Keratinocyte (primary cell): ENCODE measurements at regions not wholly inside any gene's neighbourhood (a gene's known extent, or its start where the extent isn't known, plus 50 kb on each side); places are given as distances from the start of the nearest gene placed in this dataset.
"Not testable (repeated sequence)": the region's sequence is repeated elsewhere in the genome, so short reads cannot be mapped to it uniquely, and the experiment has no call there.

Source experiments
- DNase-seq: peaks from one replicate; pipeline ENCODE4 v3.0.0-alpha.2; 2011; ENCODE audit warnings: low read depth, missing footprints, low spot score
- FAIRE-seq: peaks from 2 replicates; lab custom pipeline; 2011; peaks lifted over from hg19 to GRCh38; lab: Jason Lieb, UNC
- H2AFZ ChIP-seq: 2 replicates; pipeline ENCODE4 v1.6.0; 2012; ENCODE audit warnings: low read length, control low read depth, inconsistent platforms; ENCODE audit not compliant: control insufficient read depth
- H3K27ac ChIP-seq: 2 replicates; pipeline ENCODE4 v1.5.1; 2011; ENCODE audit warnings: low read length; ENCODE audit not compliant: control insufficient read depth, insufficient read depth
- H3K27me3 ChIP-seq: 3 replicates; pipeline ENCODE4 v1.6.0; 2011; ENCODE audit warnings: low read length; ENCODE audit not compliant: control insufficient read depth, insufficient read depth; ENCODE audit errors: extremely low read depth
- H3K36me3 ChIP-seq, 2 experiments: 2 replicates in 1 of 2; 3 replicates in 1 of 2; pipeline ENCODE4 v1.5.1; 2011; ENCODE audit warnings: low read length in 2 of 2, mild to moderate bottlenecking in 1 of 2; ENCODE audit not compliant: control insufficient read depth in 2 of 2, insufficient read depth in 2 of 2; ENCODE audit errors: extremely low read depth in 1 of 2
- H3K4me1 ChIP-seq: 3 replicates; pipeline ENCODE4 v1.5.1; 2011; ENCODE audit warnings: low read length; ENCODE audit not compliant: control insufficient read depth, insufficient read depth; ENCODE audit errors: extremely low read depth
- H3K4me2 ChIP-seq: 3 replicates; pipeline ENCODE4 v1.6.0; 2011; ENCODE audit warnings: low read depth, low read length; ENCODE audit not compliant: control insufficient read depth, insufficient read depth; ENCODE audit errors: extremely low read depth
- H3K4me3 ChIP-seq, 3 experiments: fragments of 200-600 bp in 1 of 3; sonication (generic) in 1 of 3; 2 replicates in 2 of 3; 3 replicates in 1 of 3; pipeline ENCODE4 v1.5.1; 2011 to 2016; ENCODE audit warnings: low read length in 3 of 3, mild to moderate bottlenecking in 3 of 3, control low read depth in 2 of 3, inconsistent platforms in 1 of 3, low read depth in 1 of 3, mixed read lengths in 1 of 3, mixed run types in 1 of 3, moderate library complexity in 1 of 3; ENCODE audit not compliant: control insufficient read depth in 2 of 3, insufficient read depth in 2 of 3; ENCODE audit errors: extremely low read depth in 1 of 3
- H3K79me2 ChIP-seq: 2 replicates; pipeline ENCODE4 v1.6.0; 2012; ENCODE audit warnings: low read length; ENCODE audit not compliant: control insufficient read depth, insufficient read depth
- H3K9ac ChIP-seq: 3 replicates; pipeline ENCODE4 v1.6.0; 2011; ENCODE audit warnings: low read length; ENCODE audit not compliant: control insufficient read depth, insufficient read depth; ENCODE audit errors: extremely low read depth
- H3K9me1 ChIP-seq: 3 replicates; pipeline ENCODE4 v1.6.0; 2011; ENCODE audit warnings: low read length; ENCODE audit not compliant: control insufficient read depth, insufficient read depth; ENCODE audit errors: extremely low read depth
- H3K9me3 ChIP-seq: 2 replicates; pipeline ENCODE4 v1.5.1; 2012; ENCODE audit warnings: low read depth, low read length; ENCODE audit not compliant: control insufficient read depth
- H4K20me1 ChIP-seq: 3 replicates; pipeline ENCODE4 v1.6.0; 2011; ENCODE audit warnings: low read length; ENCODE audit not compliant: control insufficient read depth, insufficient read depth; ENCODE audit errors: extremely low read depth
- CTCF ChIP-seq, 3 experiments: IDR thresholded peaks in 1 of 3; conservative IDR thresholded peaks in 1 of 3; optimal IDR thresholded peaks in 1 of 3; 2 replicates in 2 of 3; 3 replicates in 1 of 3; pipeline versions ENCODE3 to v1.5.1; 2011; ENCODE audit warnings: low read length in 3 of 3, mild to moderate bottlenecking in 3 of 3, moderate library complexity in 2 of 3, control low read depth in 1 of 3, inconsistent platforms in 1 of 3; ENCODE audit not compliant: insufficient read depth in 2 of 3; ENCODE audit errors: extremely low read depth in 1 of 3
- EZH2 ChIP-seq: IDR thresholded peaks from one replicate; pipeline ENCODE4 v1.6.1; 2012; ENCODE audit warnings: inconsistent platforms, mild to moderate bottlenecking, low read length, moderate library complexity
- dilution Hi-C: fragments of 300-500 bp; cut with MboI; formaldehyde crosslinking; loops from one replicate; pipeline ENCODE4 v1.7.0; 2020; ENCODE audit warnings: low sequenced_read_pairs; ENCODE audit not compliant: extremely low pct_ligation_motif_present

GRCh38 chr15:25251700-25252390 is 187.0 kb downstream of the UBE3A start:
- H3K4me1 ChIP-seq: no peaks in the 10 kb centered on the region
- DNase-seq (no peak), FAIRE-seq (no peak)
- H3K36me3 ChIP-seq: no peaks in the 10 kb centered on the region
- no peak overlapping the region for H3K4me3 ChIP-seq
- no peaks in the 10 kb centered on the region for H3K27me3 ChIP-seq
- no peak overlapping the region for H3K27ac ChIP-seq
- no peak for TF ChIP-seq CTCF (optimal IDR thresholded peaks at IDR 0.05 in 1 of 3, IDR thresholded peaks at IDR 0.05 in 1 of 3, conservative IDR thresholded peaks at IDR 0.05 in 1 of 3; ENCODE audit: extremely low read depth in 1 of 3, insufficient read depth in 2 of 3, low read length in 3 of 3)
- TF ChIP-seq EZH2: no peak
- no peaks in the 10 kb centered on the region for H3K79me2 ChIP-seq
- H3K4me2 ChIP-seq: no peak overlapping the region
- no peaks in the 10 kb centered on the region for H3K9me1 ChIP-seq
- H2AFZ ChIP-seq: no peak overlapping the region
- peaks cover 14% of the 10 kb centered on the region for H3K9me3 ChIP-seq
- dilution Hi-C loops: no loop called here
- H3K9ac ChIP-seq: no peak overlapping the region
- H4K20me1 ChIP-seq: no peaks in the 10 kb centered on the region

DNA sequence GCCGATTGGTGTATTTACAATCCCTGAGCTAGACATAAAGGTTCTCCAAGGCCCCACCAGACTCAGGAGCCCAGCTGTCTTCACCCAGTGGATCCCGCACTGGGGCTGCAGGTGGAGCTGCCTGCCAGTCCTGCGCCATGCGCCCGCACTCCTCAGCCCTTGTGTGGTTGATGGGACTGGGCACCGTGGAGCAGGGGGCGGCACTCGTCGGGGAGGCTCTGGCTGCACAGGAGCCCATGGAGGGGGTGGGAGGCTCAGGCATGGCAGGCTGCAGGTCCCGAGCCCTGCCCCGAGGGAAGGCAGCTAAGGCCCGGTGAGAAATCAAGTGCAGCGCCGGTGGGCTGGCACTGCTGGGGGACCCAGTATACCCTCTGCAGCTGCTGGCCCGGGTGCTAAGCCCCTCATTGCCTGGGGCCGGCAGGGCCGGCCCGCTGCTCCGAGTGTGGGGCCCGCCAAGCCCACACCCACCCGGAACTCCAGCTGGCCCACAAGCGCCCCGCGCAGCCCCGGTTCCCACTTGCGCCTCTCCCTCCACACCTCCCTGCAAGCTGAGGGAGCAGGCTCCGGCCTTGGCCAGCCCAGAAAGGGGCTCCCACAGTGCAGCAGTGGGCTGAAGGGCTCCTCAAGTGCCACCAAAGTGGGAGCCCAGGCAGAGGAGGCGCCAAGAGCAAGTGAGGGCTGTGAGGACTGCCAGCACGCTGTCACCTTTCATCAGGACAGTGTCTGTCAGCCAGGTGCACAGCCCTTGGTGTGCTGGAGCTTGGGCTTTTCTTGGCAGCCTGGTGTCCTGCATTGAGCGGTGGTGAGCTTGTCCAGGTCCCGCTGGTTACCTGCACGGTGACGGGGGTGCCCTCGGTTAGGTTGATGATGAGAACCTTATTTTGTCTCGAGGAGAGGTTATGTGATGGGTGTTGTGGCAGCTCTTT is 185.5 kb downstream of the UBE3A start:
- H3K9ac ChIP-seq, dilution Hi-C loops, H3K27ac ChIP-seq, H3K27me3 ChIP-seq, H2AFZ ChIP-seq, H3K4me3 ChIP-seq, H4K20me1 ChIP-seq, FAIRE-seq, H3K36me3 ChIP-seq, DNase-seq, H3K4me1 ChIP-seq, H3K4me2 ChIP-seq, H3K9me1 ChIP-seq, H3K79me2 ChIP-seq: not testable (repeated sequence)
- H3K9me3 ChIP-seq: peaks cover 12% of the 10 kb centered on the region
